Panc1 (cell line): ENCODE measurements at regions not wholly inside any gene's neighbourhood (a gene's known extent, or its start where the extent isn't known, plus 50 kb on each side); places are given as distances from the start of the nearest gene placed in this dataset.

Experiments
- ATAC-seq: fragments of 200-7000 bp; cut with Tn5 transposase; 2 replicates; pipeline ENCODE4 v1.9.1; 2020; ENCODE audit warnings: mild to moderate bottlenecking, moderate library complexity
- BruUV-seq: library from RNA; stranded (reverse); fragments of 400-500 nt; replicated peaks from 2 replicates; lab custom pipeline; 2021; lab: Mats Ljungman, UMichigan
- CTCF ChIA-PET: fragments of 300-600 bp; sonication (Branson Sonifier 250); formaldehyde crosslinking; loops from one replicate; lab custom pipeline; 2022; ENCODE audit warnings: antibody characterized with exemption; lab: Charles Lee
- POLR2A ChIA-PET: fragments of 300-600 bp; sonication (Branson Sonifier 250); formaldehyde crosslinking; loops from one replicate; lab custom pipeline; 2022; ENCODE audit warnings: antibody characterized with exemption; lab: Charles Lee
- DNase-seq: peaks from one replicate; pipeline ENCODE4 v3.0.0-alpha.2; 2010; ENCODE audit warnings: low read depth, low spot score
- H3K27ac ChIP-seq: 2 replicates; pipeline ENCODE4 v1.5.1; 2011; ENCODE audit warnings: mild to moderate bottlenecking, low read length, inconsistent platforms
- H3K27me3 ChIP-seq: fragments of 200-500 bp; sonication (Bioruptor generic); 2 replicates; pipeline ENCODE4 v1.6.0; 2014; ENCODE audit warnings: low read length, inconsistent platforms; ENCODE audit not compliant: control insufficient read depth, insufficient read depth
- H3K36me3 ChIP-seq: fragments of 200-500 bp; sonication (Bioruptor generic); 2 replicates; pipeline ENCODE4 v1.5.1; 2014; ENCODE audit warnings: inconsistent platforms, mild to moderate bottlenecking, low read length, moderate library complexity; ENCODE audit not compliant: control insufficient read depth, insufficient read depth
- H3K4me1 ChIP-seq: 2 replicates; pipeline ENCODE4 v1.5.1; 2011; ENCODE audit warnings: inconsistent platforms, mild to moderate bottlenecking, low read length, moderate library complexity; ENCODE audit not compliant: control insufficient read depth, insufficient read depth
- H3K4me3 ChIP-seq, 2 experiments: 2 replicates each; pipeline ENCODE4 v1.5.1; 2011 to 2012; ENCODE audit warnings: low read depth in 2 of 2, low read length in 2 of 2, mild to moderate bottlenecking in 2 of 2, inconsistent platforms in 1 of 2, moderate library complexity in 1 of 2
- H3K9me3 ChIP-seq: fragments of 200-500 bp; sonication (Bioruptor generic); 2 replicates; pipeline ENCODE4 v1.5.1; 2014; ENCODE audit warnings: low read depth, mild to moderate bottlenecking, inconsistent platforms, low read length, moderate library complexity; ENCODE audit not compliant: control insufficient read depth, insufficient read depth
- CTCF ChIP-seq: fragments of 450-650 bp; IDR thresholded peaks from 2 replicates; pipeline ENCODE4 v1.5.1; 2017; ENCODE audit warnings: mild to moderate bottlenecking
- POLR2AphosphoS5 ChIP-seq: IDR thresholded peaks from 2 replicates; pipeline ENCODE4 v1.6.1; 2012; ENCODE audit warnings: mild to moderate bottlenecking, low read depth, low read length, moderate library complexity
- SIN3A ChIP-seq: IDR thresholded peaks from 2 replicates; pipeline ENCODE4 v1.6.1; 2012; ENCODE audit warnings: low read depth, mild to moderate bottlenecking, low read length, moderate library complexity, borderline replicate concordance; ENCODE audit not compliant: insufficient read depth
- TCF7L2 ChIP-seq: IDR thresholded peaks from 2 replicates; pipeline ENCODE4 v1.6.1; 2011; ENCODE audit warnings: mild to moderate bottlenecking, low read depth, low read length, inconsistent platforms
- in situ Hi-C: cut with HindIII; loops from 2 replicates; pipeline ENCODE4 v1.10.0; 2016; ENCODE audit warnings: low sequenced_read_pairs, low pct_unique_long_range_greater_than_20kb
- intact Hi-C: fragments of 100-400 bp; cut with micrococcal nuclease; formaldehyde crosslinking; loops from one replicate; pipeline ENCODE4 v1.10.0; 2022; ENCODE audit not compliant: unreplicated experiment
- TF ChIP-seq, protein P1 (sequence below), 2 experiments: IDR thresholded peaks; 2 replicates each; pipeline ENCODE4 v1.6.1; 2011 to 2012; ENCODE audit warnings: low read depth in 2 of 2, control low read depth in 1 of 2, low read length in 1 of 2, mild to moderate bottlenecking in 1 of 2, moderate library complexity in 1 of 2; ENCODE audit not compliant: insufficient read depth in 1 of 2

GRCh38 chr15:49712846-49713450, 92.1 kb downstream of the DTWD1 start:
- no peaks in the 10 kb centered on the region for H3K27me3 ChIP-seq
- H3K27ac ChIP-seq: no peak overlapping the region
- no peaks in the 10 kb centered on the region for H3K4me1 ChIP-seq
- intact Hi-C loops (no loop called here), in situ Hi-C loops (no loop called here)
- BruUV-seq: no TSS peak
- no peak for DNase-seq
- H3K36me3 ChIP-seq: no peaks in the 10 kb centered on the region
- no peak for TF ChIP-seq SIN3A
- TF ChIP-seq POLR2AphosphoS5: no peak
- TF ChIP-seq, protein P1, sequence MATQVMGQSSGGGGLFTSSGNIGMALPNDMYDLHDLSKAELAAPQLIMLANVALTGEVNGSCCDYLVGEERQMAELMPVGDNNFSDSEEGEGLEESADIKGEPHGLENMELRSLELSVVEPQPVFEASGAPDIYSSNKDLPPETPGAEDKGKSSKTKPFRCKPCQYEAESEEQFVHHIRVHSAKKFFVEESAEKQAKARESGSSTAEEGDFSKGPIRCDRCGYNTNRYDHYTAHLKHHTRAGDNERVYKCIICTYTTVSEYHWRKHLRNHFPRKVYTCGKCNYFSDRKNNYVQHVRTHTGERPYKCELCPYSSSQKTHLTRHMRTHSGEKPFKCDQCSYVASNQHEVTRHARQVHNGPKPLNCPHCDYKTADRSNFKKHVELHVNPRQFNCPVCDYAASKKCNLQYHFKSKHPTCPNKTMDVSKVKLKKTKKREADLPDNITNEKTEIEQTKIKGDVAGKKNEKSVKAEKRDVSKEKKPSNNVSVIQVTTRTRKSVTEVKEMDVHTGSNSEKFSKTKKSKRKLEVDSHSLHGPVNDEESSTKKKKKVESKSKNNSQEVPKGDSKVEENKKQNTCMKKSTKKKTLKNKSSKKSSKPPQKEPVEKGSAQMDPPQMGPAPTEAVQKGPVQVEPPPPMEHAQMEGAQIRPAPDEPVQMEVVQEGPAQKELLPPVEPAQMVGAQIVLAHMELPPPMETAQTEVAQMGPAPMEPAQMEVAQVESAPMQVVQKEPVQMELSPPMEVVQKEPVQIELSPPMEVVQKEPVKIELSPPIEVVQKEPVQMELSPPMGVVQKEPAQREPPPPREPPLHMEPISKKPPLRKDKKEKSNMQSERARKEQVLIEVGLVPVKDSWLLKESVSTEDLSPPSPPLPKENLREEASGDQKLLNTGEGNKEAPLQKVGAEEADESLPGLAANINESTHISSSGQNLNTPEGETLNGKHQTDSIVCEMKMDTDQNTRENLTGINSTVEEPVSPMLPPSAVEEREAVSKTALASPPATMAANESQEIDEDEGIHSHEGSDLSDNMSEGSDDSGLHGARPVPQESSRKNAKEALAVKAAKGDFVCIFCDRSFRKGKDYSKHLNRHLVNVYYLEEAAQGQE (IDR thresholded peaks at IDR 0.05; ENCODE audit: insufficient read depth in 1 of 2, low read depth in 2 of 2, low read length in 1 of 2): no peak
- no peak for TF ChIP-seq TCF7L2
- TF ChIP-seq CTCF: no peak
- H3K9me3 ChIP-seq: peaks cover 6% of the 10 kb centered on the region; the same call in 1 of the 2 replicates
- ChIA-PET CTCF (no interaction called here), POLR2A (no interaction called here)
- ATAC-seq: no peak
- H3K4me3 ChIP-seq: no peak overlapping the region

- H3K36me3 ChIP-seq: no peaks in the 10 kb centered on the region
- H3K27ac ChIP-seq: no peak overlapping the region
- intact Hi-C loops: no loop called here
- H3K27me3 ChIP-seq: no peaks in the 10 kb centered on the region
- ATAC-seq (no peak), DNase-seq (no peak)
- POLR2A ChIA-PET: no interaction called here
- no TSS peak for BruUV-seq
- TF ChIP-seq, protein P1 (IDR thresholded peaks at IDR 0.05; ENCODE audit: insufficient read depth in 1 of 2, low read depth in 2 of 2, low read length in 1 of 2): no peak
- TF ChIP-seq CTCF (no peak), SIN3A (no peak), TCF7L2 (no peak), POLR2AphosphoS5 (no peak)
- in situ Hi-C loops: no loop called here
- H3K4me1 ChIP-seq: no peaks in the 10 kb centered on the region
- CTCF ChIA-PET: no interaction called here
- no peak overlapping the region for H3K4me3 ChIP-seq
- peaks cover 3% of the 10 kb centered on the region; the same call in 1 of the 2 replicates for H3K9me3 ChIP-seq
Measured at GRCh38 chr15:49715211-49715610, 94.4 kb downstream of the DTWD1 start.
